ENCODE measurements at regions not wholly inside any gene's neighbourhood (a gene's known extent, or its start where the extent isn't known, plus 50 kb on each side); places are given as distances from the start of the nearest gene placed in this dataset.
A peak's percentile ranks its signal among the peaks of the same experiment; 100 is the strongest.

- H3K4me3 ChIP-seq, result peak overlapping the region; percentile 63
- Mint-ChIP-seq H3K27ac (no peak overlapping the region), H3K36me3 (ENCODE audit: low read depth) (no peaks in the 10 kb centered on the region)
Measured at GRCh38 chr20:11686195-11686594, 231.5 kb upstream of the BTBD3 start.

More at GRCh38 chr20:11686195-11686594, 231.5 kb upstream of the BTBD3 start:
- Mint-ChIP-seq H3K4me3 (peak overlapping the region; percentile 78), H3K4me1 (peaks cover 18% of the 10 kb centered on the region), H3K9me3 (no peaks in the 10 kb centered on the region), H3K27me3 (ENCODE audit: insufficient read depth, low read depth, poor library complexity) (peaks cover 12% of the 10 kb centered on the region)
- no peak for TF ChIP-seq CREB1 (CRISPR knock-in tag; IDR thresholded peaks at IDR 0.05; ENCODE audit: low read depth)
- TF ChIP-seq ZNF331 (CRISPR knock-in tag; IDR thresholded peaks at IDR 0.05; ENCODE audit: low read depth), result no peak
- no peak for TF ChIP-seq ZNF114 (CRISPR knock-in tag; IDR thresholded peaks at IDR 0.05)
- TF ChIP-seq POLR2AphosphoS5 (IDR thresholded peaks at IDR 0.05; ENCODE audit: low read depth), result no peak
- TF ChIP-seq ZNF462 (CRISPR knock-in tag; IDR thresholded peaks at IDR 0.05), result no peak
- TF ChIP-seq, protein P1, sequence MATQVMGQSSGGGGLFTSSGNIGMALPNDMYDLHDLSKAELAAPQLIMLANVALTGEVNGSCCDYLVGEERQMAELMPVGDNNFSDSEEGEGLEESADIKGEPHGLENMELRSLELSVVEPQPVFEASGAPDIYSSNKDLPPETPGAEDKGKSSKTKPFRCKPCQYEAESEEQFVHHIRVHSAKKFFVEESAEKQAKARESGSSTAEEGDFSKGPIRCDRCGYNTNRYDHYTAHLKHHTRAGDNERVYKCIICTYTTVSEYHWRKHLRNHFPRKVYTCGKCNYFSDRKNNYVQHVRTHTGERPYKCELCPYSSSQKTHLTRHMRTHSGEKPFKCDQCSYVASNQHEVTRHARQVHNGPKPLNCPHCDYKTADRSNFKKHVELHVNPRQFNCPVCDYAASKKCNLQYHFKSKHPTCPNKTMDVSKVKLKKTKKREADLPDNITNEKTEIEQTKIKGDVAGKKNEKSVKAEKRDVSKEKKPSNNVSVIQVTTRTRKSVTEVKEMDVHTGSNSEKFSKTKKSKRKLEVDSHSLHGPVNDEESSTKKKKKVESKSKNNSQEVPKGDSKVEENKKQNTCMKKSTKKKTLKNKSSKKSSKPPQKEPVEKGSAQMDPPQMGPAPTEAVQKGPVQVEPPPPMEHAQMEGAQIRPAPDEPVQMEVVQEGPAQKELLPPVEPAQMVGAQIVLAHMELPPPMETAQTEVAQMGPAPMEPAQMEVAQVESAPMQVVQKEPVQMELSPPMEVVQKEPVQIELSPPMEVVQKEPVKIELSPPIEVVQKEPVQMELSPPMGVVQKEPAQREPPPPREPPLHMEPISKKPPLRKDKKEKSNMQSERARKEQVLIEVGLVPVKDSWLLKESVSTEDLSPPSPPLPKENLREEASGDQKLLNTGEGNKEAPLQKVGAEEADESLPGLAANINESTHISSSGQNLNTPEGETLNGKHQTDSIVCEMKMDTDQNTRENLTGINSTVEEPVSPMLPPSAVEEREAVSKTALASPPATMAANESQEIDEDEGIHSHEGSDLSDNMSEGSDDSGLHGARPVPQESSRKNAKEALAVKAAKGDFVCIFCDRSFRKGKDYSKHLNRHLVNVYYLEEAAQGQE (IDR thresholded peaks at IDR 0.05; ENCODE audit: unreplicated experiment), result no peak
- TF ChIP-seq, protein P2, sequence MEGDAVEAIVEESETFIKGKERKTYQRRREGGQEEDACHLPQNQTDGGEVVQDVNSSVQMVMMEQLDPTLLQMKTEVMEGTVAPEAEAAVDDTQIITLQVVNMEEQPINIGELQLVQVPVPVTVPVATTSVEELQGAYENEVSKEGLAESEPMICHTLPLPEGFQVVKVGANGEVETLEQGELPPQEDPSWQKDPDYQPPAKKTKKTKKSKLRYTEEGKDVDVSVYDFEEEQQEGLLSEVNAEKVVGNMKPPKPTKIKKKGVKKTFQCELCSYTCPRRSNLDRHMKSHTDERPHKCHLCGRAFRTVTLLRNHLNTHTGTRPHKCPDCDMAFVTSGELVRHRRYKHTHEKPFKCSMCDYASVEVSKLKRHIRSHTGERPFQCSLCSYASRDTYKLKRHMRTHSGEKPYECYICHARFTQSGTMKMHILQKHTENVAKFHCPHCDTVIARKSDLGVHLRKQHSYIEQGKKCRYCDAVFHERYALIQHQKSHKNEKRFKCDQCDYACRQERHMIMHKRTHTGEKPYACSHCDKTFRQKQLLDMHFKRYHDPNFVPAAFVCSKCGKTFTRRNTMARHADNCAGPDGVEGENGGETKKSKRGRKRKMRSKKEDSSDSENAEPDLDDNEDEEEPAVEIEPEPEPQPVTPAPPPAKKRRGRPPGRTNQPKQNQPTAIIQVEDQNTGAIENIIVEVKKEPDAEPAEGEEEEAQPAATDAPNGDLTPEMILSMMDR (conservative IDR thresholded peaks at IDR 0.05; ENCODE audit: low read depth in 2 of 2), result no peak
- TF ChIP-seq, protein P3, sequence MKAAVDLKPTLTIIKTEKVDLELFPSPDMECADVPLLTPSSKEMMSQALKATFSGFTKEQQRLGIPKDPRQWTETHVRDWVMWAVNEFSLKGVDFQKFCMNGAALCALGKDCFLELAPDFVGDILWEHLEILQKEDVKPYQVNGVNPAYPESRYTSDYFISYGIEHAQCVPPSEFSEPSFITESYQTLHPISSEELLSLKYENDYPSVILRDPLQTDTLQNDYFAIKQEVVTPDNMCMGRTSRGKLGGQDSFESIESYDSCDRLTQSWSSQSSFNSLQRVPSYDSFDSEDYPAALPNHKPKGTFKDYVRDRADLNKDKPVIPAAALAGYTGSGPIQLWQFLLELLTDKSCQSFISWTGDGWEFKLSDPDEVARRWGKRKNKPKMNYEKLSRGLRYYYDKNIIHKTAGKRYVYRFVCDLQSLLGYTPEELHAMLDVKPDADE (IDR thresholded peaks at IDR 0.05), result no peak
- TF ChIP-seq EZH2 (IDR thresholded peaks at IDR 0.05; ENCODE audit: low read depth, unreplicated experiment), result no peak
- TF ChIP-seq JUNB (IDR thresholded peaks at IDR 0.05; ENCODE audit: unreplicated experiment), result no peak
- no peak for TF ChIP-seq NANOG (IDR thresholded peaks at IDR 0.05; ENCODE audit: borderline replicate concordance)
- TF ChIP-seq STAT1 (IDR thresholded peaks at IDR 0.05; ENCODE audit: unreplicated experiment), result no peak
- no peak for TF ChIP-seq EZH2phosphoT487 (IDR thresholded peaks at IDR 0.05; ENCODE audit: unreplicated experiment)
- Histone ChIP-seq H3K36me3 (ENCODE audit: insufficient read depth) (no peaks in the 10 kb centered on the region), H3K27ac (ENCODE audit: low read depth) (no peak overlapping the region), H3K79me2 (replicated peaks; ENCODE audit: insufficient read depth) (no peaks in the 10 kb centered on the region), H3K9me2 (ENCODE audit: insufficient read depth) (peaks cover 6% of the 10 kb centered on the region; the same call in 1 of the 2 replicates), H3K27me3 (ENCODE audit: insufficient read depth) (peaks cover 34% of the 10 kb centered on the region), H2AFZ (peak overlapping the region; percentile 96; the same call in 1 of the 2 replicates), H3F3A (replicated peaks; ENCODE audit: low read depth) (no peaks in the 10 kb centered on the region), H3K4me1 (ENCODE audit: insufficient read depth) (peaks cover 13% of the 10 kb centered on the region), H4K20me1 (replicated peaks; ENCODE audit: insufficient read depth) (no peaks in the 10 kb centered on the region), H3K4me2 (peak overlapping the region; percentile 81)
- ATAC-seq (no peak), DNase-seq (ENCODE audit: low spot score) (no peak)

All from GM23338 (cell line).